Thyroid gland (tissue), 4 donors: ENCODE measurements at regions not wholly inside any gene's neighbourhood (a gene's known extent, or its start where the extent isn't known, plus 50 kb on each side); places are given as distances from the start of the nearest gene placed in this dataset.

ENCODE experiments used
- DNase-seq, 2 donors: peaks; one replicate each; pipeline ENCODE4 v3.0.0-alpha.2; 2019
- H3K27ac ChIP-seq, 3 donors: fragments of 200-600 bp; sonication (generic); 1 replicate in 2 of 3; 2 replicates in 1 of 3; pipeline ENCODE4 v1.5.1; 2016 to 2019; ENCODE audit warnings: mild to moderate bottlenecking in 1 of 3, moderate library complexity in 1 of 3
- H3K27me3 ChIP-seq: fragments of 200-600 bp; sonication (generic); one replicate; pipeline ENCODE4 v1.5.1; 2019
- H3K36me3 ChIP-seq, 2 donors: fragments of 200-600 bp; sonication (generic); one replicate each; pipeline ENCODE4 v1.5.1; 2016 to 2019
- H3K4me1 ChIP-seq, 2 donors: fragments of 200-600 bp; sonication (generic); one replicate each; pipeline ENCODE4 v1.5.1; 2017 to 2019
- H3K4me3 ChIP-seq, 3 donors: fragments of 200-600 bp; sonication (generic); replicated peaks in 1 of 3; 1 replicate in 2 of 3; 2 replicates in 1 of 3; pipeline ENCODE4 v1.5.1; 2016; ENCODE audit warnings: mild to moderate bottlenecking in 1 of 3
- H3K9me3 ChIP-seq: fragments of 200-600 bp; sonication (generic); one replicate; pipeline ENCODE4 v1.5.1; 2017
- POLR2A ChIP-seq, 2 donors: fragments of 450-650 bp; IDR thresholded peaks; one replicate each; pipeline ENCODE4 v1.6.1; 2017; ENCODE audit warnings: antibody characterized with exemption in 2 of 2, mild to moderate bottlenecking in 2 of 2, moderate library complexity in 1 of 2
- WGBS, 2 donors: methylation state at CpG; one replicate each; pipeline ENCODE4 v1.1.5; 2017; 5-methylcytosine and 5-hydroxymethylcytosine counted together
- intact Hi-C: fragments of 100-400 bp; cut with DNase I; formaldehyde crosslinking; loops from one replicate; pipeline ENCODE4 v1.15.1; 2023
- TF ChIP-seq, protein P1 (sequence below), 6 experiments: fragments of 200-600 bp in 3 of 6; fragments of 450-650 bp in 3 of 6; sonication (generic) in 3 of 6; IDR thresholded peaks; one replicate each; pipeline ENCODE4 v1.5.1; 2016 to 2019; ENCODE audit warnings: antibody characterized with exemption in 6 of 6, mild to moderate bottlenecking in 2 of 6, inconsistent platforms in 1 of 6, moderate library complexity in 1 of 6

GRCh38 chr4:79253924-79254323 lies 71.9 kb downstream of the NAA11 start:
- 89 to 94% methylated on average over 1 of the region's 1 CpG for WGBS, 2 donors
- Histone ChIP-seq H3K36me3 (no peaks in the 10 kb centered on the region), H3K27me3 (no peaks in the 10 kb centered on the region), H3K27ac (no peak overlapping the region), H3K4me1 (no peaks in the 10 kb centered on the region), H3K9me3 (no peaks in the 10 kb centered on the region), H3K4me3 (no peak overlapping the region)
- DNase-seq, result no peak
- no peak for TF ChIP-seq POLR2A (IDR thresholded peaks at IDR 0.05)
- TF ChIP-seq, protein P1, sequence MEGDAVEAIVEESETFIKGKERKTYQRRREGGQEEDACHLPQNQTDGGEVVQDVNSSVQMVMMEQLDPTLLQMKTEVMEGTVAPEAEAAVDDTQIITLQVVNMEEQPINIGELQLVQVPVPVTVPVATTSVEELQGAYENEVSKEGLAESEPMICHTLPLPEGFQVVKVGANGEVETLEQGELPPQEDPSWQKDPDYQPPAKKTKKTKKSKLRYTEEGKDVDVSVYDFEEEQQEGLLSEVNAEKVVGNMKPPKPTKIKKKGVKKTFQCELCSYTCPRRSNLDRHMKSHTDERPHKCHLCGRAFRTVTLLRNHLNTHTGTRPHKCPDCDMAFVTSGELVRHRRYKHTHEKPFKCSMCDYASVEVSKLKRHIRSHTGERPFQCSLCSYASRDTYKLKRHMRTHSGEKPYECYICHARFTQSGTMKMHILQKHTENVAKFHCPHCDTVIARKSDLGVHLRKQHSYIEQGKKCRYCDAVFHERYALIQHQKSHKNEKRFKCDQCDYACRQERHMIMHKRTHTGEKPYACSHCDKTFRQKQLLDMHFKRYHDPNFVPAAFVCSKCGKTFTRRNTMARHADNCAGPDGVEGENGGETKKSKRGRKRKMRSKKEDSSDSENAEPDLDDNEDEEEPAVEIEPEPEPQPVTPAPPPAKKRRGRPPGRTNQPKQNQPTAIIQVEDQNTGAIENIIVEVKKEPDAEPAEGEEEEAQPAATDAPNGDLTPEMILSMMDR (IDR thresholded peaks at IDR 0.05), result no peak
- intact Hi-C loops, result no loop called here

DNA sequence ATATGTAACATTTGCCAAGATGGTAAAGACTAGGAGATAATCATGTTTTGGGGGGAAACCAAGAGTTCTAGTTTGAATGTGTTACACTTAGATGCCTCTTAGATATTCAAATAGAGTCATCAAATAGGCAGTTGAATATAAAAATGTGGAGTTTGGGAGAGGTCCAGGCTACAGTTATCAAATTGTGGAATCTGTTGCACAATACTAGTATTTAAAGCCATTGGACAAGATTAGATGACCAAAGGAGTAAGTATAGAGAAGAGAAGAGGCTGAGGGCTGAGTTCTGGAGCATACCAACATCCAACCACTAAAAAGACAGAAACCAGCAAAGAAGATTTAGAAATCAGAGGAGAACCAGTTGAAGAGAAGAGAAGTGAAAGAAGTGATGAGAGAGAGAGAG lies 72.7 kb downstream of the NAA11 start:
- H3K27me3 ChIP-seq, result no peaks in the 10 kb centered on the region
- no peaks in the 10 kb centered on the region for H3K36me3 ChIP-seq
- TF ChIP-seq, protein P1 (IDR thresholded peaks at IDR 0.05), result no peak
- no peak for TF ChIP-seq POLR2A (IDR thresholded peaks at IDR 0.05)
- no peaks in the 10 kb centered on the region for H3K4me1 ChIP-seq
- intact Hi-C loops, result no loop called here
- no peak overlapping the region for H3K4me3 ChIP-seq
- no peaks in the 10 kb centered on the region for H3K9me3 ChIP-seq
- DNase-seq, result no peak
- H3K27ac ChIP-seq, result no peak overlapping the region

DNA sequence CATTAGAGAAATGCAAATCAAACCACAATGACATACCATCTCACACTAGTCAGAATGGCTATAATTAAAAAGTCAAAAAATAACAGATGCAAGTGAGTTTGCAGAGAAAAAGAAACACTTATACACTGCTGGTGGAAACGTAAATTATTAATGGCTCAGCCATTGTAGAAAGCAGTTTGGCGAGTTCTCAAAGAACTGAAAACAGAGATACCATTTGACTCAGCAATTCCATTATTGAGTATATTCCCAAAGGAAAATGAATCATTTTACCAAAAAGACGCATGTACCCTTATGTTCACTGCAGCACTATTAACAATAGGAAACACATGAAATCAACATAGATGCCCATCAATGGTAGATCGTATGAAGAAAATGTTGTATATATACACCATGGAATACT lies 75.0 kb downstream of the NAA11 start:
- no peaks in the 10 kb centered on the region for H3K27me3 ChIP-seq
- no peak overlapping the region for H3K27ac ChIP-seq
- H3K4me1 ChIP-seq, result no peaks in the 10 kb centered on the region
- no peak for DNase-seq
- no peaks in the 10 kb centered on the region for H3K9me3 ChIP-seq
- no peak overlapping the region for H3K4me3 ChIP-seq
- WGBS, 2 donors, result 90 to 92% methylated on average over 4 of the region's 4 CpGs
- intact Hi-C loops, result no loop called here
- H3K36me3 ChIP-seq, result no peaks in the 10 kb centered on the region
- no peak for TF ChIP-seq POLR2A (IDR thresholded peaks at IDR 0.05)
- TF ChIP-seq, protein P1 (IDR thresholded peaks at IDR 0.05), result no peak

GRCh38 chr4:79249881-79250503 lies 75.9 kb downstream of the NAA11 start:
- DNase-seq, result no peak
- Histone ChIP-seq H3K4me3 (no peak overlapping the region), H3K27ac (no peak overlapping the region), H3K36me3 (no peaks in the 10 kb centered on the region), H3K27me3 (no peaks in the 10 kb centered on the region), H3K9me3 (no peaks in the 10 kb centered on the region), H3K4me1 (no peaks in the 10 kb centered on the region)
- intact Hi-C loops, result no loop called here
- WGBS, 2 donors, result 88 to 90% methylated on average over 11 to 12 of the region's 12 CpGs
- TF ChIP-seq, protein P1 (IDR thresholded peaks at IDR 0.05), result no peak
- TF ChIP-seq POLR2A (IDR thresholded peaks at IDR 0.05), result no peak

GRCh38 chr4:79248610-79249009 lies 77.3 kb downstream of the NAA11 start:
- no peaks in the 10 kb centered on the region for H3K4me1 ChIP-seq
- no peak overlapping the region for H3K4me3 ChIP-seq
- H3K27me3 ChIP-seq, result no peaks in the 10 kb centered on the region
- no peaks in the 10 kb centered on the region for H3K36me3 ChIP-seq
- intact Hi-C loops, result no loop called here
- H3K27ac ChIP-seq, result no peak overlapping the region
- TF ChIP-seq POLR2A (IDR thresholded peaks at IDR 0.05), result no peak
- TF ChIP-seq, protein P1 (IDR thresholded peaks at IDR 0.05), result no peak
- no peaks in the 10 kb centered on the region for H3K9me3 ChIP-seq
- DNase-seq, result no peak
- WGBS, 2 donors, result 90 to 100% methylated on average over 5 of the region's 5 CpGs
